Esophagus mucosa (tissue), 1 donor: ENCODE measurements at regions not wholly inside any gene's neighbourhood (a gene's known extent, or its start where the extent isn't known, plus 50 kb on each side); places are given as distances from the start of the nearest gene placed in this dataset.
"Not testable (repeated sequence)": the region's sequence is repeated elsewhere in the genome, so short reads cannot be mapped to it uniquely, and the experiment has no call there.

Experiments
- ATAC-seq: fragments of 200-7000 bp; cut with Tn5 transposase; one replicate; pipeline ENCODE4 v1.9.1; 2020
- donor health status: DM: yes; HTN: yes; CAD: no.

DNA sequence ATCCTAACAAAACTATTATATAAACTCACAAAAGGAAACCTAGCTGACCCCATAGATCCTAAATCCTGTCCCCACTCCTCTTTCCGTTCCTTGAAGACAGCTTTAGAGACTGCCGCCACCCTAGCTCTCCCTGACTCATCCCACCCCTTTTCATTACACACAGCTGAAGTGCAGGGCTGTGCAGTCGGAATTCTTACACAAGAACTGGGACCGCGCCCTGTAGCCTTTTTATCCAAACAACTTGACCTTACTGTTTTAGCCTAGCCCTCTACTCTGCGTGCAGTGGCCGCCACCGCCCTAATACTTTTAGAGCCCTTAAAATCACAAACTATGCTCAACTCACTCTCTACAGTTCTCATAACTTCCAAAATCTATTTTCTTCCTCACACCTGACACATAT lies 264.0 kb downstream of the SMARCA2 start:
- ATAC-seq, result not testable (repeated sequence)

DNA sequence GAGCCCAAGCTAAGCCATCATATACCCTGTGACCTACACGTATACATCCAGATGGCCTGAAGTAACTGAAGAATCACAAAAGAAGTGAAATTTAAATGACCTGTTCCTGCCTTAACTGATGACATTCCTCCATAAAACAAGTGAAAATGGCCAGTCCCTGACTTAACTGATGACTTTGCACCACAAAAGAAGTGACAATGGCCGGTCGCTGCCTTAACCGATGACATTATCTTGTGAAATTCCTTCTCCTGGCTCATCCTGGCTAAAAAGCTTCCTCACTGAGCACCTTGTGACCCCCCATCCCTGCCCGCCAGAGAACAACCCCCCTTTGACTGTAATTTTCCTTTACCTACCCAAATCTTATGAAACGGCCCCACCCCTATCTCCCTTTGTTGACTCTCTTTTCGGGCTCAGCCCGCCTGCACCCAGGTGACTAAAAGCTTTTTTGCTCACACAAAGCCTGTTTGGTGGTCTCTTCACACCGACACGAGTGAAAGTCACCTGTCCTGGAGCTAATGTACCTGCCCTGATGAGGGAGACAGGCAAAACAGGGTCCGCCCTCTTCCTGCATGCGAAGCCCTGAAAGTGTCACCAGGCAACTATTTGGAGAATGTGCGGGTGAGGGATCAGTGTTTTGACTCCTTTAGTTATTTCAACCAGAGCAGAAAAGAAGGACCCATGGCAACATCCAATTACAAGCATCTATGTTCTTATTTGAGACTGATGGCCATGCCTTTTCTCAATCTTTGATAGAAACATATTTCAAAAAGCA lies 266.1 kb downstream of the SMARCA2 start:
- ATAC-seq, result no peak

DNA sequence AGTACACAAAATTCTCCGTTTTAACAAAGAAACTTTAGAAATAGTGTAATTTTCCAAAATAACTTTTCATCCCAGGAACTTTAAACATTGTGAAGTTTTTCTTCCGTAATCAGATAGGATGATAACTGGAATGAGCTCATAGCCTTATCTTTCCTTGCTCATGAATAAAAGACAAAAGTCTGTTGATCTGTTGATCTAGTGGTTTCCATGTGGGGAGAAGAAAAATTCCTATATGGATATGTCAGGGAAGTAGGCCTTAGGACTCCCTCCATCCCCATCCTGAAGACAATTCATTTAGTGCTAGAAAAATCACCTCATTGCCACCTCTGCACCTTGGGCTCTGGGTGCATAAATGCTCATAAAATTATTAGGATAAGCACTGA lies 266.6 kb downstream of the SMARCA2 start:
- no peak for ATAC-seq

DNA sequence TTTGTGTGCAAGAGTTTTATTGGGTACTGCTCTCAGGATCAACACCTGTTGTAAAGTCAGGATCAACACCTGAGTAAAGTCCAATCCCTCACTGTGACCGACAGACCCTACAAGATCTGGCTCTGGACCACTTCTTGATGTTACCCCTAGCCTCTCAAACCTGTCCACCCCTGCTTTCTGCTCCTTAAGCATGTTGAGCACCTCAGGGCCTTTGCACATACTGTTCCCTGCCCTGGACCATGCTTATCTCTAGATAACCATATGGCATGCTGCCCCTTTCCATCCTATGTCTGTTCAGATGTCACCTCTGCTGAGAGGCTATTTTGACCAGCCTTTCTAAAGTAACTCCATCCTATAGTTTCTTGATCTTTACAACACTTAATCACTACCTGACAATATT lies 269.6 kb downstream of the SMARCA2 start:
- ATAC-seq, result no peak

DNA sequence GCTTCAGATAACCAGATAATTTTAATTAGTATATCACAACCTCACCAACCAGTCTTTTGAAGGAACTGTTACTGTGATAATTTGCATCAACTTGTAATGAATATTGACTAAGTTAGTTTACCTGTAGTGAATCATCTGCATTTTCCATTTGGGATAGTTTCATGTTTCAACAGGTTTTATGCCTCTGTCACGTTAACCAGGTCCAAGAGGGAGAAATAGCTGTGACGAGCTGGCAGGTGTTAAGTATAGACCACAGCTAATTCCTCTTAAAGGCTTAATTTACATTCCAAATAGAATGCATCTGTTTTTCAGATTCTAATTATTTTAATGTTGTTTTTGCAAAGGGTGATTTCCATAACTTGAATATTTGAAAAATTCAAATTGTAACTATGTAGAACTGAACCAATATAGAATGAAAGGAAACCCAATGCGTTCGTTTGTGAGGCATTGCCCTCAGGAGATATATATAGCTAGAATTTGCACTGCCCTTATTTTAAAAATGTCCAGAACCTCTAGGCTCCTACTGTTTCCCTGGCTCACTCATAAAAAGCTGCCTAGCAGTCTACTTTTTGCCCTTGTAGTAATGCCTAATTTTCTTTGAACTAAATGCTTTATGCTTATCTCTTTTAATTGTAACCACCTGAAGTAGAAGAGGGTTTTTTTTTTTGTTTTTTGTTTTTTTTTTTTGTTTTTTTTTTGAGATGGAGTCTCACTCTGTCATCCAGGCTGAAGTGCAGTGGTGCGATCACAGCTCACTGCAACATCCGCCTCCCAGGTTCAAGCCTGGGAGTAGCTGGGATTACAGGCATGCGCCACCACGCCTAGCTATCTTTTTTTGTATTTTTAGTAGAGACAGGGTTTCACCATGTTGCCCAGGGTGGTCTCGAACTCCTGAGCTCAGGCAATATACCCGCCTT lies 270.5 kb downstream of the SMARCA2 start:
- peak; percentile 92 for ATAC-seq

DNA sequence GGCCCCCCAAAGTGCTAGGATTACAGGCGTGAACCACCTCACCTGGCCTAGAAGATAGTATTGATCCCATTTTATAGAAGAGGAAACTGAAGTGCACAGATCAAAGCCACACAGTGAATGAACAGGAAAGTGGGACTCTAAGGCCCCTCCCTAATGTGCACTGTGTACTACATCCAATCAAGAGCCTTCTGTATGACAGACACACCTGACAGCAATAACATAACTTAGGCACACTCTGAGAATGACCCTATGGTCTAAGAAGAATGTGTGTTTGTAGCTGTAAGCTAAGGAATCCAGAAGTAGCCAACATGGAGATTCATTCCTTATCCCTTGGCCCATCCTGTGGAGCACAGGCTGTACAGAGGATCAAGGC lies 271.2 kb downstream of the SMARCA2 start:
- no peak for ATAC-seq

DNA sequence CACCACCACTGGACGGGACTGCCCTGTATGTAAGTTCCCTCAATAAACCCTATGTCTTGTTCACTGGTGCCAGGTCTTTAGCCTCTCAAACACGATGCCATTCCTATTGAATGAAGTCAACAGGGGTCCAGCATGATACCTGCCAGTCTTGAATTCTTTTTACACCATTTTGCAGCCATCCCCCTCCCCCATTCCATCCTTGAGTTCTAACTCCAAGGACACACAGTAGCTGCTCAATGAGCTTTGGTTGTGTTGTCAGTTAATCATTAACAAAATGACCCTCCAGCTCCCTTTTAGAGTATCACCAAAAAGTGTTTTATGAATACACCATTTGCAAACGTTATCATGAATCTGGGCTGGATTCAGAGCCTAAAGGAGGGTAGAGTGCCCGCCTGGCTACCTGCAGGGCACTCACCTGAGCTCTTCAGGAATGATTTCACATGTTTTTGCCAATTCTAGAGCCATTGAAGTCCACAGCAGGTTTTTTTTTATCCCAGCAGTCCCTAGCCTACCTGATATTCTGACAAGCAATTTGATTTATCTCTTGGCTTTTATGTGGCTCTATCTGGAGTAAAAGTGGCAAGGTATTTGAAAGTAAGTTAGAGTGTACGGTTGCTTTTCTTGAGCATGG lies 271.8 kb downstream of the SMARCA2 start:
- ATAC-seq, result no peak

DNA sequence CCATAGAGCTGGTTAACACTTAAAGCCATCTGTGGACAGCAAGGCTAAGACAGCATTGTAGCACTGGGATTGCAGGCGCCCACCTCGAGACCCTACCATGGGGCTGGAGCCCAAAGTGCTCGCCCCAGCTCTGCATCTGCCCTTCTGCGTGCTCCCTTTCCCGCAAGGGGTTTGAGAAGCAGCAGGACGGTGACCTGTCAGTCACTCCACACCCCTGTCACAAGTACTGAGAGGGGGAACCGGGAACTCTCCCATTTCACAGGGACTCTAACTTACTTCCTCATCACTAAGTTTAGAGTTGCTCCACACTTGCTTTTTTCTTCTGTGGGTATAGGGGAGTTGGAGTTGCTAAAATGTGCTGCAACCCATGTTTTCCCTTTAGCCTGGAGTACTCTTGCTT lies 273.2 kb downstream of the SMARCA2 start:
- ATAC-seq, result no peak

DNA sequence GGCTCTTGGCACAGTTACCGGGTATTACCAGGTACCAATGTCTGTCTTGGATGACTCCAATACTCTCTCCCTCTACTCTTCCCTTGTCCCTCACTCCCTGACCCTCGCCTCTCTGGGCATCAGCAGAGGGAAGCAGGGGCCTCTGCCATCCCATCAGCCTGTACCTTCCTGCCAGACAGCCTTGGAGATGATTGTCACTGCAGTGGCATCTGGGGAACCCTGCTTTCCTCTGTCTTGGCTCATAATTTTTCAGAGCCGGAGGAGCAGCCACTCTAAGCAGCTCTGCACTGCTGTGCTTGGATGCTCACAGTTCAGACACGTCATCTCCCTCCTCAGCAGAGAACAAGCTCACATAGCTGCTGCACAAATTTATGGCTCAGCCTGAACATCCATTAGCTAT lies 274.1 kb downstream of the SMARCA2 start:
- no peak for ATAC-seq

DNA sequence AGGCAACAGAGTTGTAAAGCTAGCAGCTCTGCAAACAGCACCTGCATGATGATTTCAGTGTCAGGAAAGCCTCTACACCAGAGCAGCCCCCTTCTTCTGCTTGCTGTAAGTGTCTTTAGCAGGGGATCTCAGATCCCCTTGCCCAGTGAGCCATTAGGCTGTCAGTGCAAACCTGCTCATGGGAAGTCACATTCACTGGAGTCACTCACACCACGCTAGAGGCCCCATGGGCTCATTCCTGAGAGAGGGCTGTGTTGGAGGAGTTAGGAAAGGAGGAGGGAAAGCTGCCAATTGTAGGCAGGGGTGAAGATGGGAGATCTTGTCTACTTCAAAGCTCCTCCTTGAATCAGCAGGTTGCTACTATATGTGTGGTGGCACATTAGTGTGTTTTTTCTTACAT lies 275.2 kb downstream of the SMARCA2 start:
- ATAC-seq, result no peak

DNA sequence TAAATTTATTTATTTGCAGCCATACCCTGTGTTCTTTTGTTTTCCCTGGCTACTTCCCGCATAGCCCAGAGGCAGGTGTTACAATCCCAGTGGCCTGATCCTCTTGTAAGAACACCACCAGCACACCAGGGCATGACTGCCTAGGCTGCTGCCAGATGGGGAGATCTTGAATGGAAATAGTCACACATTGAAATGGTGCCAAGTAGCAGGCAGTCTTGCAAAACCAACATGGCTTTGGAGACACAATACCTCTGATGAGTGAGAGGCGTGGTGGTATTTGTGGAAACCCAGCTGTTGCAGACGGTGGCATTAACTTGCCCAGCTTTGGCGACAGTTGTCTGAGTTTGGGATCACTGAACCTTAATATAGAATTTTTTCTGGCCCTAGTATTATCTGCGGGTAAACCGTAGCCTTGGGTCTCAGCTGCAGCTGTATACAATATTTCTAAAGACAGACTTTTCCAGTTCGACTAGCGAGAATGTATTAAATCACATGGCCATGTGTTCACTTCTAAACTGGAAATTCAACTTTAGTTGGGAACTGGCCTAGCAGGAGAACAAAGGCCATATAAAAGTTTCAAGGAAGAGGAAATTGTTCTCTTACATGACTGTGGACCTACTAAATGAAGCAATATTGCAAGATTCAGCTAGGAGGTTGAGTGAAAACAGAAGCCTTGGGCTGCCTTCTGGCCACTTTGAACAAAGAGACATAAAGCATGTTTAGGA lies 277.0 kb downstream of the SMARCA2 start:
- peak; percentile 94 for ATAC-seq

DNA sequence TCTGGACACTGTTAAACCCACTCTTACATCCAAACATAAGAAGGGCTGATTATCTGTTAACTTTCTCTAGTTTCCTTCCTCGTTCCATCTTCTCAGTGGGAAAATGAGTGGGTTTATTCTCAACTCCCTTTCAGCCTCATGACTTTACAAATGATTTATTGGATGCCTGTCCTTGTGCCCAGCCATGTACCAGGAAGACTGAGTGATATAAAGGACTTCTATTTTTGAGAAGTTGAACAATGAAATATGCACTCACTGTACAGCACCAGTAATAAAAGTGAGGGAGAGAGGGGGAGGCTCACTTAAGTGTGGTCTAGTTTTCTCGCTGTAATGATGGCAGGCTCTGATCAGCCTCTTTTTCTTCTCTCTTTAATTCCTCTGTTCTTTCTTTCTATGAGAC lies 277.6 kb downstream of the SMARCA2 start:
- ATAC-seq, result no peak

DNA sequence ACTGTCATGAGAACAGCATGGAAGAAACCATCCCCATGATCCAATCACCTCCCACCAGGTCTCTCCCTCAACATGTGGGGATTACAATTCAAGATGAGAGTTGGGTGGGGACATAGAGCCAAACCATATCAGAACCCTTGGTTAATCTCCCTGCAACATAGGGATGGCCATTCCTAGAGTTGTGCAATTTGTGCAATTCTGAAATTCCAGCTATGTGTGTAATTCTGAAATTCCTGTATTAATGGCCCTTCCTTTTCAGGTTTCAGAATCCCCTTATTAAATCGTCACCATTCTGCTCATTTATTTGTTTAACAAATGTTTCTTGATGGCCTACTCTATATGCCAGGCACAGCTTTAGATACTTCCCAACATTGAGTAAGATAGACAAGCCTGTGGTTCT lies 282.6 kb downstream of the SMARCA2 start:
- ATAC-seq, result no peak

DNA sequence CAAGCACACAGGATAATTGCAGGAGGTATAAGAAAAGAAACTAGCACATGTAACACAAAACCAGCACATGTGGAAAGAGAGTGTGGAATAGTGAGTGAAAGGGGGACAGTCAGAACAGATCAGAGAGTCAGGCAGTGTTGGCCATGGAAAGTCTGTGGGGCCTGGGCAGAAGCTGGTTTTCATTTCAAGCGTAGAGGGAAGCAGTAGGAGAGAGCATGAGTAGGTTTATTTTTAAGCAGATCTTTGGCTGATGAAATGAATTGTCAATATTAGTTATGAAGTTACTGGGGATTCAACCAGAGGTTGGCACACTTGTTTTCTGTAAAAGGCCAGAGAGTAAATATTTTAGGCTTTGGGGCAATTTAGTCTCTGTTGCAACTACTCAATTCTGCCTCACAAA lies 283.1 kb downstream of the SMARCA2 start:
- ATAC-seq, result no peak

DNA sequence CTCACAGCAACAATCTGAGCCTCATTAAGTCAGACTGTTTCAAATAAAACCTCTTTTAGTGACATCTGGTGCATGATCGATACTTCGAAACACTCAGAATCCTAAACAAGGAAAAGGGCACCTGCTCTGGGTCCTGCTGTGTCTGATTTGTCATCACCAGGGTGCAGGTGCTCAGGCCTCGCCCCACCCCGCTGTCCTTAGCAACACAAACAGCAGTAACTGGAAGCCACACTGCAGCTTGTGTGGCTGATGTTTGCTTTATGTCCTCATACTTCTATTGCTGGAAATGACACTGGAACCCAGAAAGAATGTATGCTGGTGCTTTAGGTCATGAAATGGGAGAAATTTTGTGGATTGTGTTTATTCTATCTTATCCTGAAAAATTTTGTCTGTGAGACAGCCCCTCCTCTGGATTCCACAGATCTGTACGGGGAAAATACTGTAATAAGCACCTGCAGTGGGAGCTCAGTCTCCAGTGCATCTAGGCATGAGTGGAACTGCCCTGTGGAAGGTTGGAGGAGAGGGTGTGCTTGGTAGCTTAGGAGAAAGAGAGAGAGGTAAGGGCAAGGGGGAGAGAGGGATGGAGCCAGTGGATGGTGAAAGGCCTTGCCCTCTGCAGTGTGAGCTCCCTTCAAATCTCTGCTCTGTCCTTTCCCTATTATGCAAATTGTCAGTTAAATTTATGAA lies 284.2 kb downstream of the SMARCA2 start:
- ATAC-seq, result peak; percentile 92

DNA sequence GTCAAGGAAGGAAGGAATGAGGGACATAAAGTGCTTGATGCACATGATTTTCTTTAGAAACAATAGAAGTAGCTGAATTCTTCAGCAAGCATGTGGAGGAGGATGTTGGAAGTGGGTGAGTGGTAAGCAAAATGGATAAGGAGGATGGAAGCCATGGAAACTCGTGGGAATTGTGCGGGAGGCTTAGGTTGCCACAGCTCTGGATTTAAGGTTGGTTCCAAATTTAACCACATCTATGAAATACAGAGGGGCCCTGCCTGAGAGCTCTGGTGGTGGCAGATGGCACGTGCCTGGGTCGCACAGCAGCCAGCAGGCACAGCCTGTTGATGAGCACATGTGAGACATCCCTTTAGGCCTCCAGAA lies 284.7 kb downstream of the SMARCA2 start:
- ATAC-seq, result no peak

DNA sequence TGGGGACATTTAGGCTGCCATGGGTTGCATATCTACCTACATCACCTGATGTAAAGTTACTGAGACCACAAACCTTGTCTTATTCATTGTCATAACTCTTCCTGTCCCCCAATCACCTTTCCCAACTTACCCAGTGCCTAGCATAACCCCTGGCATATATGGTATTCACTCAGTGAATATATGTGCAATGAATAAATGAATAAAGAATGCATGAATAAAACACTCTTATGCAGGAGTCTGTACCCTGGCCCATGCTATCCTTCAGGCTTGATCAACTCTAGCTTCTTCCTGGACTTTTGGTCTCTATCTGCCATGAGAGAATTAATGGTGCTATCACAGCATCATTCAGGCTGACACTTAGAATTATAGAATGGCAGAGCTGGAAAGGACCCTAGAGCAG lies 285.2 kb downstream of the SMARCA2 start:
- no peak for ATAC-seq

DNA sequence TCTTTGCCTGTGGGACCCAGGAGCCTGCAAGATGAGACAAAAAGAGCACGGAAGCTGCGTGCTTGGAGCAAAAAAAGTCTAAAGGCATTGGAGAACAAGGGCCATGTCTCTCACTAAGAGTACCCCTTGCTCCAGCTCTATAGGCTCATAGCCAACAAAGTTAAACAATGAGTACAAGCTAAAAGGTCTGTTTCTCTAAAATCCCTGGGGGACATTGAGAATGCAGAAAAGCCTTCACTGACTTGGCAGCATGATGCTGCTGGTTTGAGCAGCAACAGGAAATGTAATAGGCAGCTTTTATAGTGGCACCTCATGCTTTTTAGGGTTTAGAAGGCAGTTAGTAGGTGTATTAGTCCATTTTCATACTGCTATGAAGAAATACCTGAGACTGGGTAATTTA lies 287.5 kb downstream of the SMARCA2 start:
- ATAC-seq, result no peak

DNA sequence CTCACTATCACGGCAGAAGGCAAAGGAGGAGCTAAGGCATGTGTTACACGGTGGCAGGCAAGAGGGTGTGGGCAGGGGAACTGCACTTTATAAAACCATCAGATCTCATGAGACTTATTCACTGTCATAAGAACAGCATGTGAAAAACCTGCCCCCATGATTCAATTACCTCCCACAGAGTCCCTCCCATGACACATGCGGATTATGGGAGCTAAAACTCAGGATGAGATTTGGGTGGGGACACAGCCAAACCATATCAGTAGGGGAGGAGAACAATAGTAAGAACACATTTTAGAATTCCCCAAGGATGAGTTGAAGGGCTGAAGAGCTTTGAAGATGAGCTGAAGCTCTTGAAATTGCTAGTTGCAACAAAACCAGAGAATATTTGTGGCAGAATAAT lies 287.9 kb downstream of the SMARCA2 start:
- ATAC-seq, result no peak

DNA sequence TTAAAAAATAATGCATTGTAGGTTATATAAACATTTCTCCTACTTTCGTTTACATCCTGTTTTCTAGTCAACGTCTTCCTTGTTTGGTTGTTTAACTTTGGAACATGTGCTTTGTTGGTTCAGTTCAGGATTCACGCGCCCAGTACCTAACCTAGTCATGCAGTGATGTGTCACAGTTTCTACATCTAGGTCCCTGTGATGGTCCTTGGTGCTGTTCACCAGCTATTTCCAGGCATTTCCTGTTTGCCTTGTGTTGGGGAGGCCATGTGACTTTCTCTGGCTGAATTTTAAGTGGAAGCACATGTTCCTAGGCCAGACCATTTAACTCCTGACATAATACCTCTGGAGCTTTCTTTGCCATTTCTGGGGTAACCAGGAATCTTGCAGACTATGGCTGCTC lies 292.3 kb downstream of the SMARCA2 start:
- peak; percentile 83 for ATAC-seq

DNA sequence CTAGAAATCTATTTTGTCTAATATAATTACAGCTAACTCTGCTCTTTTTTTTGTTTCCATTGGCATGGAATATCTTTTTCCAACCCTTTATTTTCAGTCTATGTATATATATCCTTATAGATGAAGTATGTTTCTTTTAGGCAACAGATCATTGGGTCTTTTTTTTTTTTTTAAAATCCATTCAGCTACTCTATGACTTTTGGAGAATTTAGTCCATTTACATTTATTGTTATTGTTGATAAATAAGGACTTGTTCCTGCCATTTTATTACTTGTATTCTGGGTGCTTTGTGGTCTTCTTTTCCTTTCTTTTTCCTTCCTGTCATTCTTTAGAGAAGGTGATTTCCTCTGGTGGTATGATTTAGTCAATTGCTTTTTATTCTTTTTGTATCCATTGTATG lies 296.8 kb downstream of the SMARCA2 start:
- no peak for ATAC-seq

DNA sequence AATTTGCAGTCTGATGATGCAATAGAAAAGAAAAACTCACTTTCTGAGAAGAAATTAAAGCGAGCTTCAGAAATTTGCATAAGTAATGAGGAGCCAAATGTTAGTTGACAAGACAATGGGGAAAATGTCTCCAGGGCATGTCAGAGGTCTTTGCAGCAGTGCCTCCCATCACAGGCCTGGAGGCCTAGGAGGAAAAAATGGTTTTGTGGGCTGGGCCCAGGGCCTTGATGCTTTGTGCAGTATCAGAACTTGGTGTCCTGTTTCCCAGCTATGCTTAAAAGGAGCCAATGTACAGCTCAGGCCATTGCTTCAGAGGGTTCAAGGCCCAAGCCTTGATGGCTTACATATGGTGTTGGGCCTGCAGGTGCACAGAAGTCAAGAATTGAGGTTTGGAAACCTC lies 298.4 kb downstream of the SMARCA2 start:
- ATAC-seq, result no peak
